ENCODE measurements at regions not wholly inside any gene's neighbourhood (a gene's known extent, or its start where the extent isn't known, plus 50 kb on each side); places are given as distances from the start of the nearest gene placed in this dataset.
"Not testable (repeated sequence)": the region's sequence is repeated elsewhere in the genome, so short reads cannot be mapped to it uniquely, and the experiment has no call there.

DNA sequence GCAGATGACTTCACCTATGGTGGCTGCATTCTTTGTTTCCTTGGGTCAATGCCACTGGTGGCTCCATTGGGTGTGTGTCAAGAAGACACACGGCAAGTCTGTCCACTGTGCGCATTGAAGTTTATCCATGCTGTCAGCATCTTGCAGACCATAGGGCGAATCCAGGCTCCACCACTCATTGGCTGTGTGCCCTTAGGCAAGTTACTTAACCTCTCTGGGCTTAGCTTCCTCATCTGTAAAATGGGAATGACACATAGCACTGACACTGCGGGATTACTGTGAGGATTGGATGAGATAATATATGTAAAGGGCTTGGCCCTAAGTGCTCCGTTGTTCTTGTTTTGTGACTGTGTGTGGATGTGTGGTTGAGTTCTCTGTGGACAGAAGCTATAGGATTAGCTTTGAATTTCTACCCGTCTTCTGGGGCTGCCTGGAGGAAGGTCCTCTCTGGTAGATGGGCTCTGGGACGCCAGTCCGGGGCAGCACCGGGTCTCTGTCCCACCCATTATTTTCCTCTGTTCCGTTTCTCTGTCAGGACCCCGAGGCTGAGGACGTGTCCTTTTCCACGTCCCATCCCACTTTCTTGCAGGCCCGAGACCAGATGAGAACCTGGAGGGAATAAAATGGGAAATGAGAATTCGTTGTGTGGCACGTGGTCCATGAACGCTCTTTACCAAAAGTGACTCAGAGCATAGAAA lies 178.4 kb downstream of the IRF8 start:
- Histone ChIP-seq H3K79me2 (ENCODE audit: insufficient read depth, low read length) (no peaks in the 10 kb centered on the region), H3K27me3 (ENCODE audit: control insufficient read depth in 2 of 2, insufficient read depth in 2 of 2, low read length in 2 of 2) (peaks cover 0 to 5% of the 10 kb centered on the region in 2 donors), H3K36me3 (replicated peaks in 1 of 2; ENCODE audit: control insufficient read depth in 1 of 2, insufficient read depth in 2 of 2, low read length in 2 of 2) (no peaks in the 10 kb centered on the region), H4K20me1 (ENCODE audit: insufficient read depth, low read length) (no peaks in the 10 kb centered on the region), H3K4me1 (ENCODE audit: control insufficient read depth in 1 of 2, insufficient read depth in 2 of 2, low read length in 2 of 2) (no peaks in the 10 kb centered on the region), H3K4me3 (replicated peaks in 1 of 3; ENCODE audit: low read depth in 2 of 3, low read length in 3 of 3) (no peak overlapping the region), H3K9ac (ENCODE audit: insufficient read depth, low read length, poor library complexity, severe bottlenecking) (no peak overlapping the region), H3K27ac (ENCODE audit: low read depth in 1 of 2, low read length in 2 of 2) (no peak overlapping the region), H3K4me2 (replicated peaks; ENCODE audit: extremely low read depth, low read length, poor library complexity, severe bottlenecking) (no peak overlapping the region), H3K9me3 (replicated peaks in 1 of 2; ENCODE audit: control insufficient read depth in 1 of 2, insufficient read depth in 1 of 2, low read length in 2 of 2) (no peaks in the 10 kb centered on the region), H2AFZ (ENCODE audit: insufficient read depth, low read depth, low read length, poor library complexity, severe bottlenecking) (no peak overlapping the region)
- peaks cover 0 to 1% (median 0%) of the 10 kb centered on the region in 7 donors for H3K9me3 Mint-ChIP-seq
- TF ChIP-seq, protein P1, sequence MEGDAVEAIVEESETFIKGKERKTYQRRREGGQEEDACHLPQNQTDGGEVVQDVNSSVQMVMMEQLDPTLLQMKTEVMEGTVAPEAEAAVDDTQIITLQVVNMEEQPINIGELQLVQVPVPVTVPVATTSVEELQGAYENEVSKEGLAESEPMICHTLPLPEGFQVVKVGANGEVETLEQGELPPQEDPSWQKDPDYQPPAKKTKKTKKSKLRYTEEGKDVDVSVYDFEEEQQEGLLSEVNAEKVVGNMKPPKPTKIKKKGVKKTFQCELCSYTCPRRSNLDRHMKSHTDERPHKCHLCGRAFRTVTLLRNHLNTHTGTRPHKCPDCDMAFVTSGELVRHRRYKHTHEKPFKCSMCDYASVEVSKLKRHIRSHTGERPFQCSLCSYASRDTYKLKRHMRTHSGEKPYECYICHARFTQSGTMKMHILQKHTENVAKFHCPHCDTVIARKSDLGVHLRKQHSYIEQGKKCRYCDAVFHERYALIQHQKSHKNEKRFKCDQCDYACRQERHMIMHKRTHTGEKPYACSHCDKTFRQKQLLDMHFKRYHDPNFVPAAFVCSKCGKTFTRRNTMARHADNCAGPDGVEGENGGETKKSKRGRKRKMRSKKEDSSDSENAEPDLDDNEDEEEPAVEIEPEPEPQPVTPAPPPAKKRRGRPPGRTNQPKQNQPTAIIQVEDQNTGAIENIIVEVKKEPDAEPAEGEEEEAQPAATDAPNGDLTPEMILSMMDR (IDR thresholded peaks at IDR 0.05) = no peak
- H3K36me3 Mint-ChIP-seq = no peaks in the 10 kb centered on the region
- peaks cover 18 to 24% (median 22%) of the 10 kb centered on the region in 3 donors for H3K27me3 Mint-ChIP-seq (ENCODE audit: low read depth in 3 of 3)
- no peak overlapping the region for H3K4me3 Mint-ChIP-seq
- H3K4me1 Mint-ChIP-seq = no peaks in the 10 kb centered on the region
- DNase-seq = no peak
- intact Hi-C loops (cut with micrococcal nuclease) = no loop called here
- WGBS (ENCODE audit: insufficient coverage) = 96% methylated on average over 9 of the region's 17 CpGs
- H3K27ac Mint-ChIP-seq = no peak overlapping the region

DNA sequence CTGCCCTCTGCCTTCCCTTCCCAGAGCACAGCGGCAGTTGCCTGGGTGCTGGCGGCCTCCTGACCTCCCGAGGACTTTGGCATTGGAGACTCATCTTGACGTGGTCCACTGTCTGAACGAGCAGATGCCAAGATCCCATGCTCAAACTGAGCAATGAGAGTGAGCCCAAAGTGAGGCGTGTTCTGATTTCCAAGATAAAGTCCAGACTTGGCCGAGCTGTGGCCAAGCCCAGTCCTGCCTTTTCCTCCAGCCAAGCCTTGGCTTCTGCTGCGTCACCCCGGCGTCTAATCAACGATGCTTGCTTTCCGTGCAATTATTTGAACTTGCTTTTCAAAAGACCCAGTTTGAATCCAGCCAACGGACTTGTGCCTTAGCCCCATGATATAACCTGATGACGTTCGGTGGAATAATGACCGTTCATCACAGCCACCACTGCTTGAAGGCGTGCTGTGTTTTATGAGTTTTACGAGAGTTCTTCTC lies 179.2 kb downstream of the IRF8 start:
- no peak for DNase-seq
- Mint-ChIP-seq H3K4me1 (no peaks in the 10 kb centered on the region), H3K27ac (no peak overlapping the region), H3K9me3 (peaks cover 0 to 1% (median 0%) of the 10 kb centered on the region in 7 donors), H3K27me3 (ENCODE audit: low read depth in 3 of 3) (peaks cover 13 to 21% (median 18%) of the 10 kb centered on the region in 3 donors), H3K36me3 (no peaks in the 10 kb centered on the region), H3K4me3 (no peak overlapping the region)
- no peak overlapping the region for H2AFZ ChIP-seq (ENCODE audit: insufficient read depth, low read depth, low read length, poor library complexity, severe bottlenecking)
- no peak overlapping the region for H3K9ac ChIP-seq (ENCODE audit: insufficient read depth, low read length, poor library complexity, severe bottlenecking)
- intact Hi-C loops (cut with micrococcal nuclease) = no loop called here
- no peaks in the 10 kb centered on the region for H3K79me2 ChIP-seq (ENCODE audit: insufficient read depth, low read length)
- no peaks in the 10 kb centered on the region for H3K9me3 ChIP-seq (replicated peaks in 1 of 2; ENCODE audit: control insufficient read depth in 1 of 2, insufficient read depth in 1 of 2, low read length in 2 of 2)
- H3K36me3 ChIP-seq (replicated peaks in 1 of 2; ENCODE audit: control insufficient read depth in 1 of 2, insufficient read depth in 2 of 2, low read length in 2 of 2) = no peaks in the 10 kb centered on the region
- H3K4me1 ChIP-seq (ENCODE audit: control insufficient read depth in 1 of 2, insufficient read depth in 2 of 2, low read length in 2 of 2) = no peaks in the 10 kb centered on the region
- H3K4me2 ChIP-seq (replicated peaks; ENCODE audit: extremely low read depth, low read length, poor library complexity, severe bottlenecking) = no peak overlapping the region
- no peaks in the 10 kb centered on the region for H4K20me1 ChIP-seq (ENCODE audit: insufficient read depth, low read length)
- 95% methylated on average over 16 of the region's 18 CpGs for WGBS (ENCODE audit: insufficient coverage)
- TF ChIP-seq, protein P1 (IDR thresholded peaks at IDR 0.05) = no peak
- H3K27ac ChIP-seq (ENCODE audit: low read depth in 1 of 2, low read length in 2 of 2) = no peak overlapping the region
- H3K4me3 ChIP-seq (replicated peaks in 1 of 3; ENCODE audit: low read depth in 2 of 3, low read length in 3 of 3) = no peak overlapping the region
- peaks cover 0 to 5% of the 10 kb centered on the region in 2 donors for H3K27me3 ChIP-seq (ENCODE audit: control insufficient read depth in 2 of 2, insufficient read depth in 2 of 2, low read length in 2 of 2)

DNA sequence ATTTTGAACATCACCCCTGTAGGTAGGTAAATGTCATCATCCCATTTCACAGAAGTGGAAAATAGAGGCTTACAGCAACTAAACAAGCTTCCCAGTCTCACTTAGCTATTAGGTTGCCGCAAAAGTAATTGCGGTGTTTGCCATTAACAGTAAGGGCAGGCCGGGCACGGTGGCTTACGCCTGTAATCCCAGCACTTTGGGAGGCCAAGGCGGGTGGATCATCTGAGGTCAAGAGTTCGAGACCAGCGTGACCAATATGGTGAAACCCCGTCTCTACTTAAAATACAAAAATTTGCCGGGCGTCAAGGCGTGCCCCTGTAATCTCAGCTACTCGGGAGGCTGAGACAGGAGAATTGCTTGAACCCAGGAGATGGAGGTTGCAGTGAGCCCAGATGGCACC lies 179.7 kb downstream of the IRF8 start:
- H3K4me3 Mint-ChIP-seq; intact Hi-C loops (cut with micrococcal nuclease); H2AFZ ChIP-seq (ENCODE audit: insufficient read depth, low read depth, low read length, poor library complexity, severe bottlenecking); H3K4me3 ChIP-seq (replicated peaks in 1 of 3; ENCODE audit: low read depth in 2 of 3, low read length in 3 of 3); H3K36me3 Mint-ChIP-seq; H3K79me2 ChIP-seq (ENCODE audit: insufficient read depth, low read length); H4K20me1 ChIP-seq (ENCODE audit: insufficient read depth, low read length); H3K27ac ChIP-seq (ENCODE audit: low read depth in 1 of 2, low read length in 2 of 2); H3K36me3 ChIP-seq (replicated peaks in 1 of 2; ENCODE audit: control insufficient read depth in 1 of 2, insufficient read depth in 2 of 2, low read length in 2 of 2); H3K4me2 ChIP-seq (replicated peaks; ENCODE audit: extremely low read depth, low read length, poor library complexity, severe bottlenecking); DNase-seq; H3K27me3 ChIP-seq (ENCODE audit: control insufficient read depth in 2 of 2, insufficient read depth in 2 of 2, low read length in 2 of 2); H3K9me3 ChIP-seq (replicated peaks in 1 of 2; ENCODE audit: control insufficient read depth in 1 of 2, insufficient read depth in 1 of 2, low read length in 2 of 2); H3K27ac Mint-ChIP-seq; H3K9me3 Mint-ChIP-seq; H3K9ac ChIP-seq (ENCODE audit: insufficient read depth, low read length, poor library complexity, severe bottlenecking); H3K4me1 ChIP-seq (ENCODE audit: control insufficient read depth in 1 of 2, insufficient read depth in 2 of 2, low read length in 2 of 2); H3K4me1 Mint-ChIP-seq: not testable (repeated sequence)
- H3K27me3 Mint-ChIP-seq (ENCODE audit: low read depth in 3 of 3) = peaks cover 14 to 22% (median 19%) of the 10 kb centered on the region in 3 donors
- WGBS (ENCODE audit: insufficient coverage) = 92% methylated on average over 8 of the region's 13 CpGs
